OCI-LY1 (cell line): ENCODE measurements at regions not wholly inside any gene's neighbourhood (a gene's known extent, or its start where the extent isn't known, plus 50 kb on each side); places are given as distances from the start of the nearest gene placed in this dataset.

Experiments used
- EZH2 ChIP-seq: fragments of 200-600 bp; sonication (generic), shearing (Covaris generic); IDR thresholded peaks from 2 replicates; pipeline ENCODE4 v1.8.0; 2017; ENCODE audit warnings: borderline replicate concordance, mixed run types, mild to moderate bottlenecking, antibody characterized with exemption, low read length, moderate library complexity, mixed read lengths
- TF ChIP-seq, protein P1 (sequence below): fragments of 200-600 bp; sonication (generic), shearing (Covaris generic); IDR thresholded peaks from 2 replicates; pipeline ENCODE4 v1.5.1; 2017; ENCODE audit warnings: mild to moderate bottlenecking, antibody characterized with exemption, low read length, moderate library complexity, mixed read lengths

- TF ChIP-seq, protein P1, sequence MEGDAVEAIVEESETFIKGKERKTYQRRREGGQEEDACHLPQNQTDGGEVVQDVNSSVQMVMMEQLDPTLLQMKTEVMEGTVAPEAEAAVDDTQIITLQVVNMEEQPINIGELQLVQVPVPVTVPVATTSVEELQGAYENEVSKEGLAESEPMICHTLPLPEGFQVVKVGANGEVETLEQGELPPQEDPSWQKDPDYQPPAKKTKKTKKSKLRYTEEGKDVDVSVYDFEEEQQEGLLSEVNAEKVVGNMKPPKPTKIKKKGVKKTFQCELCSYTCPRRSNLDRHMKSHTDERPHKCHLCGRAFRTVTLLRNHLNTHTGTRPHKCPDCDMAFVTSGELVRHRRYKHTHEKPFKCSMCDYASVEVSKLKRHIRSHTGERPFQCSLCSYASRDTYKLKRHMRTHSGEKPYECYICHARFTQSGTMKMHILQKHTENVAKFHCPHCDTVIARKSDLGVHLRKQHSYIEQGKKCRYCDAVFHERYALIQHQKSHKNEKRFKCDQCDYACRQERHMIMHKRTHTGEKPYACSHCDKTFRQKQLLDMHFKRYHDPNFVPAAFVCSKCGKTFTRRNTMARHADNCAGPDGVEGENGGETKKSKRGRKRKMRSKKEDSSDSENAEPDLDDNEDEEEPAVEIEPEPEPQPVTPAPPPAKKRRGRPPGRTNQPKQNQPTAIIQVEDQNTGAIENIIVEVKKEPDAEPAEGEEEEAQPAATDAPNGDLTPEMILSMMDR, result no peak
- TF ChIP-seq EZH2, result no peak
Observed at GRCh38 chr13:112165712-112166111, 98.8 kb downstream of the SOX1 start.
